Caco-2 (cell line): ENCODE measurements at regions not wholly inside any gene's neighbourhood (a gene's known extent, or its start where the extent isn't known, plus 50 kb on each side); places are given as distances from the start of the nearest gene placed in this dataset.

ENCODE experiments used
- BruUV-seq: library from RNA; stranded (reverse); fragments of 400-500 nt; replicated peaks from 2 replicates; lab custom pipeline; 2021; lab: Mats Ljungman, UMichigan
- CTCF ChIA-PET: fragments of 300-600 bp; sonication (Branson Sonifier 250); formaldehyde crosslinking; loops from one replicate; lab custom pipeline; 2022; ENCODE audit warnings: antibody characterized with exemption; lab: Charles Lee
- POLR2A ChIA-PET: fragments of 300-600 bp; sonication (Branson Sonifier 250); formaldehyde crosslinking; loops from one replicate; lab custom pipeline; 2022; ENCODE audit warnings: antibody characterized with exemption; lab: Charles Lee
- DNase-seq, 2 experiments: peaks; one replicate each; pipeline versions ENCODE4 v3.0.0 to v3.0.0-alpha.2; 2020 to 2022
- H3K27me3 ChIP-seq: replicated peaks from 2 replicates; pipeline ENCODE4 v1.6.0; 2011; ENCODE audit warnings: low read length; ENCODE audit not compliant: control insufficient read depth, insufficient read depth
- H3K36me3 ChIP-seq: 2 replicates; pipeline ENCODE4 v1.5.1; 2011; ENCODE audit warnings: low read length; ENCODE audit not compliant: control insufficient read depth, insufficient read depth
- H3K4me1 ChIP-seq: fragments of 250-450 bp; sonication (Bioruptor Pico); 2 replicates; pipeline ENCODE4 v1.5.1; 2020; ENCODE audit warnings: mild to moderate bottlenecking
- H3K4me3 ChIP-seq: 2 replicates; pipeline ENCODE4 v1.5.1; 2011; ENCODE audit warnings: low read depth, mild to moderate bottlenecking, control low read depth, low read length
- H3K9me3 ChIP-seq: fragments of 250-450 bp; sonication (Bioruptor Pico); 2 replicates; pipeline ENCODE4 v1.5.1; 2020; ENCODE audit warnings: mild to moderate bottlenecking, moderate library complexity
- H3K27ac Mint-ChIP-seq: one replicate; pipeline ENCODE4 v1.8.0; 2022; ENCODE audit warnings: mixed read lengths; ENCODE audit not compliant: unreplicated experiment
- H3K27me3 Mint-ChIP-seq: one replicate; pipeline ENCODE4 v1.8.0; 2022; ENCODE audit warnings: mixed read lengths; ENCODE audit not compliant: insufficient read depth, unreplicated experiment
- H3K36me3 Mint-ChIP-seq: one replicate; pipeline ENCODE4 v1.8.0; 2022; ENCODE audit warnings: mild to moderate bottlenecking, mixed read lengths; ENCODE audit not compliant: insufficient read depth, unreplicated experiment
- H3K4me1 Mint-ChIP-seq: one replicate; pipeline ENCODE4 v1.8.0; 2022; ENCODE audit warnings: low read depth, mixed read lengths; ENCODE audit not compliant: unreplicated experiment
- H3K4me3 Mint-ChIP-seq: one replicate; pipeline ENCODE4 v1.8.0; 2022; ENCODE audit warnings: mild to moderate bottlenecking, moderate library complexity, mixed read lengths; ENCODE audit not compliant: unreplicated experiment
- H3K9me3 Mint-ChIP-seq: one replicate; pipeline ENCODE4 v1.8.0; 2022; ENCODE audit warnings: mixed read lengths; ENCODE audit not compliant: unreplicated experiment
- intact Hi-C: fragments of 100-400 bp; cut with micrococcal nuclease; formaldehyde crosslinking; loops from one replicate; pipeline ENCODE4 v1.10.0; 2022; ENCODE audit not compliant: unreplicated experiment
- TF ChIP-seq, protein P1 (sequence below), 2 experiments: fragments of 200-600 bp in 1 of 2; IDR thresholded peaks; 1 replicate in 1 of 2; 2 replicates in 1 of 2; pipeline versions ENCODE4 v1.5.1 to v1.8.0; 2011 to 2022; ENCODE audit warnings: antibody characterized with exemption in 1 of 2, control low read depth in 1 of 2, inconsistent platforms in 1 of 2, low read depth in 1 of 2, low read length in 1 of 2, mild to moderate bottlenecking in 1 of 2, moderate library complexity in 1 of 2; ENCODE audit not compliant: insufficient read depth in 1 of 2, severe bottlenecking in 1 of 2, unreplicated experiment in 1 of 2

DNA sequence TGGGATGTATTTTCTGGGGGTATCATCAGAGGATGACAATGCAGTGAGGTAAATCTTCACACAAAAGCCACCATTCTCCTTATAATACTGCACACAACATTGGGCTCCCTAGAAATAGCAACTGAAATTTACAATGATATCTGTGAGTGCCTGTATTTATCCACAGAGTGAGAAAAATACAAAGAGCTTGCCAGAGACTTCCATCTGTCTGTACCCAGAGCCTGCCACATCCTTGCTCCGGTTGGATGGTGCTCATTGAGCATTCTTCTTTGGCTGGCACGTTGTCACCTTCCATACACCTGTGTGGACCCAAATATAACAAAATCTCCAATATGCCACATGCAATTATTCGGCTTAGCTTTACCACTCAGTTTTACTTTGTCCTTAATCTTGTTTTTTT lies 189.5 kb upstream of the UFM1 start:
- Histone ChIP-seq H3K27me3 (no peaks in the 10 kb centered on the region), H3K9me3 (no peaks in the 10 kb centered on the region), H3K4me3 (no peak overlapping the region), H3K36me3 (no peaks in the 10 kb centered on the region), H3K4me1 (no peaks in the 10 kb centered on the region)
- Mint-ChIP-seq H3K27ac (no peak overlapping the region), H3K9me3 (no peaks in the 10 kb centered on the region), H3K36me3 (peaks cover 6% of the 10 kb centered on the region), H3K4me1 (no peaks in the 10 kb centered on the region), H3K4me3 (no peak overlapping the region), H3K27me3 (no peaks in the 10 kb centered on the region)
- intact Hi-C loops, result no loop called here
- POLR2A ChIA-PET, result interaction anchor here (0.7 kb wide), 1 partner anchor 297 kb away, joined by 9 read pairs; no protein-coding TSS in a partner anchor
- no peak for DNase-seq
- TF ChIP-seq, protein P1, sequence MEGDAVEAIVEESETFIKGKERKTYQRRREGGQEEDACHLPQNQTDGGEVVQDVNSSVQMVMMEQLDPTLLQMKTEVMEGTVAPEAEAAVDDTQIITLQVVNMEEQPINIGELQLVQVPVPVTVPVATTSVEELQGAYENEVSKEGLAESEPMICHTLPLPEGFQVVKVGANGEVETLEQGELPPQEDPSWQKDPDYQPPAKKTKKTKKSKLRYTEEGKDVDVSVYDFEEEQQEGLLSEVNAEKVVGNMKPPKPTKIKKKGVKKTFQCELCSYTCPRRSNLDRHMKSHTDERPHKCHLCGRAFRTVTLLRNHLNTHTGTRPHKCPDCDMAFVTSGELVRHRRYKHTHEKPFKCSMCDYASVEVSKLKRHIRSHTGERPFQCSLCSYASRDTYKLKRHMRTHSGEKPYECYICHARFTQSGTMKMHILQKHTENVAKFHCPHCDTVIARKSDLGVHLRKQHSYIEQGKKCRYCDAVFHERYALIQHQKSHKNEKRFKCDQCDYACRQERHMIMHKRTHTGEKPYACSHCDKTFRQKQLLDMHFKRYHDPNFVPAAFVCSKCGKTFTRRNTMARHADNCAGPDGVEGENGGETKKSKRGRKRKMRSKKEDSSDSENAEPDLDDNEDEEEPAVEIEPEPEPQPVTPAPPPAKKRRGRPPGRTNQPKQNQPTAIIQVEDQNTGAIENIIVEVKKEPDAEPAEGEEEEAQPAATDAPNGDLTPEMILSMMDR (IDR thresholded peaks at IDR 0.05; ENCODE audit: insufficient read depth in 1 of 2, low read depth in 1 of 2, low read length in 1 of 2, severe bottlenecking in 1 of 2, unreplicated experiment in 1 of 2), result no peak
- CTCF ChIA-PET, result no interaction called here
- no TSS peak for BruUV-seq

GRCh38 chr13:38159710-38160109 lies 189.9 kb upstream of the UFM1 start:
- CTCF ChIA-PET, result no interaction called here

GRCh38 chr13:38147050-38147449 lies 202.6 kb upstream of the UFM1 start:
- Mint-ChIP-seq H3K36me3 (peaks cover 12% of the 10 kb centered on the region), H3K4me3 (no peak overlapping the region), H3K27ac (no peak overlapping the region), H3K4me1 (no peaks in the 10 kb centered on the region), H3K27me3 (no peaks in the 10 kb centered on the region), H3K9me3 (peaks cover 10% of the 10 kb centered on the region)
- CTCF ChIA-PET, result no interaction called here
- POLR2A ChIA-PET, result no interaction called here
- no peaks in the 10 kb centered on the region for H3K4me1 ChIP-seq
- no TSS peak for BruUV-seq
- no peaks in the 10 kb centered on the region for H3K36me3 ChIP-seq
- no peaks in the 10 kb centered on the region for H3K27me3 ChIP-seq
- no peak for DNase-seq
- TF ChIP-seq, protein P1 (IDR thresholded peaks at IDR 0.05; ENCODE audit: insufficient read depth in 1 of 2, low read depth in 1 of 2, low read length in 1 of 2, severe bottlenecking in 1 of 2, unreplicated experiment in 1 of 2), result no peak
- no peaks in the 10 kb centered on the region; the same call in 1 of the 2 replicates for H3K9me3 ChIP-seq
- H3K4me3 ChIP-seq, result no peak overlapping the region
- intact Hi-C loops, result no loop called here

More at GRCh38 chr13:38159710-38160109, 189.9 kb upstream of the UFM1 start:
- H3K27ac Mint-ChIP-seq, result no peak overlapping the region
- intact Hi-C loops, result no loop called here
- H3K36me3 Mint-ChIP-seq, result peaks cover 6% of the 10 kb centered on the region
- no peak overlapping the region for H3K4me3 Mint-ChIP-seq
- POLR2A ChIA-PET, result no interaction called here
- Histone ChIP-seq H3K36me3 (no peaks in the 10 kb centered on the region), H3K27me3 (no peaks in the 10 kb centered on the region), H3K9me3 (no peaks in the 10 kb centered on the region), H3K4me3 (no peak overlapping the region), H3K4me1 (no peaks in the 10 kb centered on the region)
- BruUV-seq, result no TSS peak
- TF ChIP-seq, protein P1 (IDR thresholded peaks at IDR 0.05; ENCODE audit: insufficient read depth in 1 of 2, low read depth in 1 of 2, low read length in 1 of 2, severe bottlenecking in 1 of 2, unreplicated experiment in 1 of 2), result no peak
- H3K9me3 Mint-ChIP-seq, result peaks cover 4% of the 10 kb centered on the region
- H3K4me1 Mint-ChIP-seq, result no peaks in the 10 kb centered on the region
- DNase-seq, result no peak
- H3K27me3 Mint-ChIP-seq, result no peaks in the 10 kb centered on the region
